ENCODE measurements at regions not wholly inside any gene's neighbourhood (a gene's known extent, or its start where the extent isn't known, plus 50 kb on each side); places are given as distances from the start of the nearest gene placed in this dataset.

DNA sequence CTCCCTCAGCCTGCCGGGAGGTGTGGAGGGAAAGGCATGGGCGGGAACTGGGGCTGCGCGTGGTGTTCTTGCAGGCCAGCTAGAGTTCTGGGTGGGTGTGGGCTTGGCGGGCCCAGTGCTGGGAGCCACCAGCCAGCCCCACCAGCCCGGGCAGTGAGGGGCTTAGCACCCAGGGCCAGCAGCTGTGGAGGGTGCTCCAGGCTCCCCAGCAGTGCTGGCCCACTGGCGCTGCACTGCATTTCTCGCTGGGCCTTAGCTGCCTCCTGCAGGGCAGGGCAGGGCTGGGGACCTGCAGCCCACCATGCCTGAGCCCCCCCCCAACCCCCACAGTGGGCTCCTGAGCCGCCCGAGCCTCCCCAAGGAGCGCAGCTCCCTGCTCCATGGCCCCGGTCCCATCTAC lies 304.2 kb downstream of the KCNA4 start:
- no peak overlapping the region for H3K4me3 ChIP-seq
- H3K4me2 ChIP-seq (ENCODE audit: unreplicated experiment): no peak overlapping the region
- H2AFZ ChIP-seq: no peak overlapping the region
- no peak for DNase-seq
- H3K79me2 ChIP-seq (ENCODE audit: insufficient read depth): no peaks in the 10 kb centered on the region
- 53 to 72% methylated on average over 7 to 8 of the region's 12 CpGs for WGBS, 2 experiments (ENCODE audit: low coverage in 1 of 2, low lambda C conversion rate in 2 of 2, missing lambda C conversion rate in 2 of 2)
- H3K27me3 ChIP-seq (replicated peaks; ENCODE audit: insufficient read depth): no peaks in the 10 kb centered on the region
- no peaks in the 10 kb centered on the region for H3K36me3 ChIP-seq (ENCODE audit: low read depth)
- no peak overlapping the region for H3K9ac ChIP-seq
- no peak for TF ChIP-seq EZH2phosphoT487 (IDR thresholded peaks at IDR 0.05; ENCODE audit: insufficient read depth, low read depth)
- no peak for TF ChIP-seq EZH2 (IDR thresholded peaks at IDR 0.05; ENCODE audit: insufficient read depth, poor library complexity, severe bottlenecking)
- H3K4me1 ChIP-seq (ENCODE audit: insufficient read depth): no peaks in the 10 kb centered on the region
- no peaks in the 10 kb centered on the region for H4K20me1 ChIP-seq (ENCODE audit: insufficient read depth)
- no peak overlapping the region for H3K27ac ChIP-seq
- no peaks in the 10 kb centered on the region for H3K9me3 ChIP-seq (ENCODE audit: low read depth)
- H3F3A ChIP-seq (ENCODE audit: insufficient read depth): no peaks in the 10 kb centered on the region
- H3K9me2 ChIP-seq (ENCODE audit: insufficient read depth): no peaks in the 10 kb centered on the region
- in situ Hi-C loops (cut with MboI): no loop called here

GRCh38 chr11:29707924-29708323 lies 308.9 kb downstream of the KCNA4 start:
- in situ Hi-C loops (cut with MboI): no loop called here
- H3K9me3 ChIP-seq (ENCODE audit: low read depth): no peaks in the 10 kb centered on the region
- H2AFZ ChIP-seq: no peak overlapping the region
- no peaks in the 10 kb centered on the region for H3K79me2 ChIP-seq (ENCODE audit: insufficient read depth)
- DNase-seq: no peak
- H3F3A ChIP-seq (ENCODE audit: insufficient read depth): no peaks in the 10 kb centered on the region
- H3K4me3 ChIP-seq: no peak overlapping the region
- H4K20me1 ChIP-seq (ENCODE audit: insufficient read depth): no peaks in the 10 kb centered on the region
- no peak for TF ChIP-seq EZH2 (IDR thresholded peaks at IDR 0.05; ENCODE audit: insufficient read depth, poor library complexity, severe bottlenecking)
- TF ChIP-seq EZH2phosphoT487 (IDR thresholded peaks at IDR 0.05; ENCODE audit: insufficient read depth, low read depth): no peak
- no peaks in the 10 kb centered on the region for H3K36me3 ChIP-seq (ENCODE audit: low read depth)
- H3K4me2 ChIP-seq (ENCODE audit: unreplicated experiment): no peak overlapping the region
- H3K27ac ChIP-seq: no peak overlapping the region
- no peaks in the 10 kb centered on the region for H3K27me3 ChIP-seq (replicated peaks; ENCODE audit: insufficient read depth)
- H3K9ac ChIP-seq: no peak overlapping the region
- WGBS, 2 experiments (ENCODE audit: low coverage in 1 of 2, low lambda C conversion rate in 2 of 2, missing lambda C conversion rate in 2 of 2): 5 to 9% methylated on average over 2 of the region's 2 CpGs
- H3K9me2 ChIP-seq (ENCODE audit: insufficient read depth): no peaks in the 10 kb centered on the region
- H3K4me1 ChIP-seq (ENCODE audit: insufficient read depth): no peaks in the 10 kb centered on the region

- no peak overlapping the region for H2AFZ ChIP-seq
- no peaks in the 10 kb centered on the region for H4K20me1 ChIP-seq (ENCODE audit: insufficient read depth)
- H3K9ac ChIP-seq: no peak overlapping the region
- H3F3A ChIP-seq (ENCODE audit: insufficient read depth): no peaks in the 10 kb centered on the region
- in situ Hi-C loops (cut with MboI): no loop called here
- H3K9me3 ChIP-seq (ENCODE audit: low read depth): no peaks in the 10 kb centered on the region
- H3K79me2 ChIP-seq (ENCODE audit: insufficient read depth): no peaks in the 10 kb centered on the region
- no peaks in the 10 kb centered on the region for H3K4me1 ChIP-seq (ENCODE audit: insufficient read depth)
- no peaks in the 10 kb centered on the region for H3K9me2 ChIP-seq (ENCODE audit: insufficient read depth)
- H3K4me2 ChIP-seq (ENCODE audit: unreplicated experiment): no peak overlapping the region
- DNase-seq: peak; percentile 8
- TF ChIP-seq EZH2 (IDR thresholded peaks at IDR 0.05; ENCODE audit: insufficient read depth, poor library complexity, severe bottlenecking) (no peak), EZH2phosphoT487 (IDR thresholded peaks at IDR 0.05; ENCODE audit: insufficient read depth, low read depth) (no peak)
- WGBS, 2 experiments (ENCODE audit: low coverage in 1 of 2, low lambda C conversion rate in 2 of 2, missing lambda C conversion rate in 2 of 2): 0 to 4% methylated on average over 1 of the region's 1 CpG
- H3K36me3 ChIP-seq (ENCODE audit: low read depth): no peaks in the 10 kb centered on the region
- H3K27ac ChIP-seq: no peak overlapping the region
- no peaks in the 10 kb centered on the region for H3K27me3 ChIP-seq (replicated peaks; ENCODE audit: insufficient read depth)
- H3K4me3 ChIP-seq: no peak overlapping the region
Measured at GRCh38 chr11:29685361-29685760, 331.5 kb downstream of the KCNA4 start.

GRCh38 chr11:29682856-29683255 lies 334.0 kb downstream of the KCNA4 start:
- 0 to 3% methylated on average over 2 of the region's 2 CpGs for WGBS, 2 experiments (ENCODE audit: low coverage in 1 of 2, low lambda C conversion rate in 2 of 2, missing lambda C conversion rate in 2 of 2)
- in situ Hi-C loops (cut with MboI): no loop called here
- H3K27ac ChIP-seq: no peak overlapping the region

GRCh38 chr11:29679996-29680395 lies 336.8 kb downstream of the KCNA4 start:
- H3F3A ChIP-seq (ENCODE audit: insufficient read depth): no peaks in the 10 kb centered on the region
- no peak overlapping the region for H3K4me3 ChIP-seq
- 37 to 52% methylated on average over 3 of the region's 3 CpGs for WGBS, 2 experiments (ENCODE audit: low coverage in 1 of 2, low lambda C conversion rate in 2 of 2, missing lambda C conversion rate in 2 of 2)

More at GRCh38 chr11:29682856-29683255, 334.0 kb downstream of the KCNA4 start:
- Histone ChIP-seq H3K4me2 (ENCODE audit: unreplicated experiment) (no peak overlapping the region), H3K9me3 (ENCODE audit: low read depth) (no peaks in the 10 kb centered on the region), H3K36me3 (ENCODE audit: low read depth) (no peaks in the 10 kb centered on the region), H3K9ac (no peak overlapping the region), H3K4me3 (no peak overlapping the region), H2AFZ (no peak overlapping the region), H3K9me2 (ENCODE audit: insufficient read depth) (no peaks in the 10 kb centered on the region), H3F3A (ENCODE audit: insufficient read depth) (no peaks in the 10 kb centered on the region), H3K4me1 (ENCODE audit: insufficient read depth) (no peaks in the 10 kb centered on the region), H3K79me2 (ENCODE audit: insufficient read depth) (no peaks in the 10 kb centered on the region), H3K27me3 (replicated peaks; ENCODE audit: insufficient read depth) (no peaks in the 10 kb centered on the region), H4K20me1 (ENCODE audit: insufficient read depth) (no peaks in the 10 kb centered on the region)
- no peak for DNase-seq
- TF ChIP-seq EZH2phosphoT487 (IDR thresholded peaks at IDR 0.05; ENCODE audit: insufficient read depth, low read depth) (no peak), EZH2 (IDR thresholded peaks at IDR 0.05; ENCODE audit: insufficient read depth, poor library complexity, severe bottlenecking) (no peak)

More at GRCh38 chr11:29679996-29680395, 336.8 kb downstream of the KCNA4 start:
- Histone ChIP-seq H3K9me2 (ENCODE audit: insufficient read depth) (no peaks in the 10 kb centered on the region), H3K9me3 (ENCODE audit: low read depth) (no peaks in the 10 kb centered on the region), H3K27ac (no peak overlapping the region), H3K4me1 (ENCODE audit: insufficient read depth) (no peaks in the 10 kb centered on the region), H3K4me2 (ENCODE audit: unreplicated experiment) (no peak overlapping the region), H4K20me1 (ENCODE audit: insufficient read depth) (no peaks in the 10 kb centered on the region), H3K27me3 (replicated peaks; ENCODE audit: insufficient read depth) (no peaks in the 10 kb centered on the region), H3K9ac (no peak overlapping the region), H3K36me3 (ENCODE audit: low read depth) (no peaks in the 10 kb centered on the region), H2AFZ (no peak overlapping the region), H3K79me2 (ENCODE audit: insufficient read depth) (no peaks in the 10 kb centered on the region)
- no peak for TF ChIP-seq EZH2phosphoT487 (IDR thresholded peaks at IDR 0.05; ENCODE audit: insufficient read depth, low read depth)
- TF ChIP-seq EZH2 (IDR thresholded peaks at IDR 0.05; ENCODE audit: insufficient read depth, poor library complexity, severe bottlenecking): no peak
- in situ Hi-C loops (cut with MboI): no loop called here
- no peak for DNase-seq
